NCI-H2081 (cell line): ENCODE measurements at regions not wholly inside any gene's neighbourhood (a gene's known extent, or its start where the extent isn't known, plus 50 kb on each side); places are given as distances from the start of the nearest gene placed in this dataset.

Experiments used
- DNase-seq, 2 experiments: peaks; one replicate each; lab custom pipeline; 2025; lab: John Stamatoyannopoulos, UW

- DNase-seq: no peak
Measured at GRCh38 chrX:40316502-40316901, 218.7 kb upstream of the BCOR start.

- no peak for DNase-seq
Measured at GRCh38 chrX:40314070-40314469, 216.3 kb upstream of the BCOR start.

GRCh38 chrX:40313269-40313668, 215.5 kb upstream of the BCOR start:
- no peak for DNase-seq

- DNase-seq: no peak
Measured at GRCh38 chrX:40310447-40310846, 212.7 kb upstream of the BCOR start.

GRCh38 chrX:40310016-40310415, 212.3 kb upstream of the BCOR start:
- DNase-seq: no peak

- DNase-seq: no peak
Measured at GRCh38 chrX:40307871-40308270, 210.1 kb upstream of the BCOR start.

GRCh38 chrX:40304115-40304514, 206.4 kb upstream of the BCOR start:
- DNase-seq: no peak

GRCh38 chrX:40303256-40304077, 205.7 kb upstream of the BCOR start:
- no peak for DNase-seq

- DNase-seq: no peak
Measured at GRCh38 chrX:40300286-40300890, 202.6 kb upstream of the BCOR start.

GRCh38 chrX:40299641-40300046, 201.9 kb upstream of the BCOR start:
- DNase-seq: no peak

- DNase-seq: no peak
Measured at GRCh38 chrX:40298572-40299479, 201.1 kb upstream of the BCOR start.

- DNase-seq: no peak
Measured at GRCh38 chrX:40298069-40298468, 200.3 kb upstream of the BCOR start.

- DNase-seq: no peak
Measured at GRCh38 chrX:40291553-40291952, 193.8 kb upstream of the BCOR start.

- no peak for DNase-seq
Measured at GRCh38 chrX:40290517-40290916, 192.8 kb upstream of the BCOR start.

GRCh38 chrX:40285876-40286275, 188.1 kb upstream of the BCOR start:
- DNase-seq: no peak

- DNase-seq: no peak
Measured at GRCh38 chrX:40284852-40285251, 187.1 kb upstream of the BCOR start.

GRCh38 chrX:40283981-40284380, 186.2 kb upstream of the BCOR start:
- no peak for DNase-seq

GRCh38 chrX:40282946-40283660, 185.3 kb upstream of the BCOR start:
- DNase-seq: no peak

GRCh38 chrX:40282348-40282747, 184.6 kb upstream of the BCOR start:
- DNase-seq: no peak

- DNase-seq: no peak
Measured at GRCh38 chrX:40281336-40282005, 183.7 kb upstream of the BCOR start.

- no peak for DNase-seq
Measured at GRCh38 chrX:40279762-40280161, 182.0 kb upstream of the BCOR start.

GRCh38 chrX:40279091-40279430, 181.3 kb upstream of the BCOR start:
- no peak for DNase-seq
